ENCODE measurements at regions not wholly inside any gene's neighbourhood (a gene's known extent, or its start where the extent isn't known, plus 50 kb on each side); places are given as distances from the start of the nearest gene placed in this dataset.

- H3K27me3 ChIP-seq (ENCODE audit: insufficient read depth, low read length): no peaks in the 10 kb centered on the region
- ChIA-PET POLR2A (no interaction called here), RAD21 (ENCODE audit: low non-redundant PET in 1 of 2, low total read pairs in 2 of 2, uncharacterized antibody in 2 of 2, unreplicated experiment in 2 of 2) (no interaction called here), CTCF (no interaction called here)
- H3K4me3 ChIP-seq (replicated peaks in 1 of 2; ENCODE audit: low read depth in 1 of 2, low read length in 2 of 2): no peak overlapping the region
- H3K36me3 ChIP-seq (ENCODE audit: control insufficient read depth in 1 of 2, insufficient read depth in 2 of 2, low read length in 2 of 2): no peaks in the 10 kb centered on the region
- no peak overlapping the region for H3K4me2 ChIP-seq (ENCODE audit: low read length)
- H3K9me2 ChIP-seq (ENCODE audit: insufficient read depth): peaks cover 6% of the 10 kb centered on the region
- intact Hi-C loops (cut with micrococcal nuclease): no loop called here
- no peaks in the 10 kb centered on the region for H3K4me1 ChIP-seq (ENCODE audit: control insufficient read depth in 1 of 2, insufficient read depth in 2 of 2, low read length in 2 of 2)
- H3K79me2 ChIP-seq (ENCODE audit: insufficient read depth, low read length): no peaks in the 10 kb centered on the region
- no peak for TF ChIP-seq RAD21 (IDR thresholded peaks at IDR 0.05; ENCODE audit: low read depth)
- no peak for TF ChIP-seq YY1 (IDR thresholded peaks at IDR 0.05; ENCODE audit: extremely low read depth, insufficient replicate concordance, low read depth, low read length)
- no peak for TF ChIP-seq SIN3A (IDR thresholded peaks at IDR 0.05; ENCODE audit: low read depth)
- TF ChIP-seq ATF3 (IDR thresholded peaks at IDR 0.05): no peak
- no peak for TF ChIP-seq POLR2A (IDR thresholded peaks at IDR 0.05; ENCODE audit: borderline replicate concordance, extremely low read depth, insufficient read depth, insufficient read length)
- no peak for TF ChIP-seq ZNF274 (IDR thresholded peaks at IDR 0.05; ENCODE audit: low read depth, low read length)
- TF ChIP-seq POLR2AphosphoS5 (IDR thresholded peaks at IDR 0.05; ENCODE audit: low read depth, low read length): no peak
- no peak for TF ChIP-seq CTCF (IDR thresholded peaks at IDR 0.05 in 2 of 3, conservative IDR thresholded peaks at IDR 0.05 in 1 of 3; ENCODE audit: borderline replicate concordance in 1 of 3, insufficient read depth in 1 of 3, low read depth in 2 of 3, low read length in 2 of 3)
- no TSS peak for BruUV-seq (replicated peaks)
- H4K20me1 ChIP-seq (ENCODE audit: insufficient read depth): no peaks in the 10 kb centered on the region
- ATAC-seq: no peak
- DNase-seq (ENCODE audit: low read depth, low spot score): no peak
- no peak overlapping the region for H2AFZ ChIP-seq (ENCODE audit: low read depth, low read length, poor library complexity, severe bottlenecking)
- no peak overlapping the region for H3K9ac ChIP-seq (ENCODE audit: low read length)
- no peak overlapping the region for H3K27ac ChIP-seq (ENCODE audit: low read depth, low read length)
- no peaks in the 10 kb centered on the region for H3K9me3 ChIP-seq (ENCODE audit: control insufficient read depth in 1 of 2, insufficient read depth in 1 of 2, low read depth in 1 of 2, low read length in 2 of 2)
Observed at GRCh38 chr2:184517402-184517801, 80.9 kb upstream of the ZNF804A start.

- POLR2A ChIA-PET: no interaction called here
- H3K4me3 ChIP-seq (replicated peaks in 1 of 2; ENCODE audit: low read depth in 1 of 2, low read length in 2 of 2): no peak overlapping the region
- no peak overlapping the region for H3K4me2 ChIP-seq (ENCODE audit: low read length)
- no peaks in the 10 kb centered on the region for H3K36me3 ChIP-seq (ENCODE audit: control insufficient read depth in 1 of 2, insufficient read depth in 2 of 2, low read length in 2 of 2)
- H3K27me3 ChIP-seq (ENCODE audit: insufficient read depth, low read length): no peaks in the 10 kb centered on the region
- no peak overlapping the region for H3K27ac ChIP-seq (ENCODE audit: low read depth, low read length)
- H3K4me1 ChIP-seq (ENCODE audit: control insufficient read depth in 1 of 2, insufficient read depth in 2 of 2, low read length in 2 of 2): no peaks in the 10 kb centered on the region
- H3K79me2 ChIP-seq (ENCODE audit: insufficient read depth, low read length): no peaks in the 10 kb centered on the region
- CTCF ChIA-PET: no interaction called here
- intact Hi-C loops (cut with micrococcal nuclease): no loop called here
- no peak overlapping the region for H2AFZ ChIP-seq (ENCODE audit: low read depth, low read length, poor library complexity, severe bottlenecking)
- no TSS peak for BruUV-seq (replicated peaks)
- no peaks in the 10 kb centered on the region for H4K20me1 ChIP-seq (ENCODE audit: insufficient read depth)
- RAD21 ChIA-PET (ENCODE audit: low non-redundant PET in 1 of 2, low total read pairs in 2 of 2, uncharacterized antibody in 2 of 2, unreplicated experiment in 2 of 2): no interaction called here
- H3K9me3 ChIP-seq (ENCODE audit: control insufficient read depth in 1 of 2, insufficient read depth in 1 of 2, low read depth in 1 of 2, low read length in 2 of 2): no peaks in the 10 kb centered on the region
- H3K9ac ChIP-seq (ENCODE audit: low read length): no peak overlapping the region
- DNase-seq (ENCODE audit: low read depth, low spot score) (no peak), ATAC-seq (no peak)
- H3K9me2 ChIP-seq (ENCODE audit: insufficient read depth): peaks cover 6% of the 10 kb centered on the region; the same call in 1 of the 2 replicates
- TF ChIP-seq SRF (IDR thresholded peaks at IDR 0.05; ENCODE audit: low read depth) (no peak), REST (IDR thresholded peaks at IDR 0.05; ENCODE audit: low read depth) (no peak), SIN3A (IDR thresholded peaks at IDR 0.05; ENCODE audit: low read depth) (no peak), CBX3 (IDR thresholded peaks at IDR 0.05; ENCODE audit: low read depth) (no peak), SP1 (IDR thresholded peaks at IDR 0.05; ENCODE audit: low read depth) (no peak), ELF1 (IDR thresholded peaks at IDR 0.05; ENCODE audit: borderline replicate concordance, low read depth) (no peak), YY1 (IDR thresholded peaks at IDR 0.05; ENCODE audit: extremely low read depth, insufficient replicate concordance, low read depth, low read length) (no peak), FOSL1 (IDR thresholded peaks at IDR 0.05; ENCODE audit: low read depth) (no peak), ZNF274 (IDR thresholded peaks at IDR 0.05; ENCODE audit: low read depth, low read length) (no peak), TCF7L2 (IDR thresholded peaks at IDR 0.05; ENCODE audit: borderline replicate concordance, extremely low read depth, insufficient read depth, insufficient read length) (no peak), POLR2AphosphoS5 (IDR thresholded peaks at IDR 0.05; ENCODE audit: low read depth, low read length) (no peak), EZH2 (IDR thresholded peaks at IDR 0.05) (no peak), EZH2phosphoT487 (IDR thresholded peaks at IDR 0.05; ENCODE audit: borderline replicate concordance) (no peak)
Observed at GRCh38 chr2:184520441-184520840, 77.9 kb upstream of the ZNF804A start.
